ENCODE measurements at regions not wholly inside any gene's neighbourhood (a gene's known extent, or its start where the extent isn't known, plus 50 kb on each side); places are given as distances from the start of the nearest gene placed in this dataset.
"Not testable (repeated sequence)": the region's sequence is repeated elsewhere in the genome, so short reads cannot be mapped to it uniquely, and the experiment has no call there.

DNA sequence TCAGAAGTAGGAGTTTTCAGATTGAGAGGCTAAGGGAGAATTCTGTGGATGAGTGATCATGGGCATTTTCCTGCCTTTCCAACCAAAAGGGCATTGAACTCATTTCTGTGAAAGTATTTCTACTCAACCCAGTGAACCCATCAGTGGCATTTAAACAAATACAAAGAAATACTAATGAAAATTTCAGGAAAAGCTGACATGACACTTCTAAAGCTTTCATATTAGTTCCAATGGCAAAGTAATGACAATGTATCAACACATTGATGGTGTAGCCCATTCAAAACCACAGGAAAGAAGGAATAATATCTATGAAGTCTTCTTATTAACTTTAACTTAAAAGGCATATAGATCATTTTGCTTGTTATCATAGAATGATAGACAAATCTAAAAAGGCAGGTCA lies 183.5 kb upstream of the ANXA10 start:
- H3K4me2 ChIP-seq (ENCODE audit: low read length): no peak overlapping the region
- TF ChIP-seq EP300 (conservative IDR thresholded peaks at IDR 0.05; ENCODE audit: poor library complexity, severe bottlenecking) (no peak), MXI1 (conservative IDR thresholded peaks at IDR 0.05; ENCODE audit: poor library complexity, severe bottlenecking) (no peak), TAF1 (IDR thresholded peaks at IDR 0.05; ENCODE audit: low read depth) (no peak), SMC3 (conservative IDR thresholded peaks at IDR 0.05; ENCODE audit: poor library complexity) (no peak), POLR2AphosphoS5 (IDR thresholded peaks at IDR 0.05) (no peak), RAD21 (conservative IDR thresholded peaks at IDR 0.05) (no peak), EZH2 (IDR thresholded peaks at IDR 0.05; ENCODE audit: borderline replicate concordance, insufficient read depth, low read length, poor library complexity, severe bottlenecking) (no peak)
- TF ChIP-seq, protein P1, sequence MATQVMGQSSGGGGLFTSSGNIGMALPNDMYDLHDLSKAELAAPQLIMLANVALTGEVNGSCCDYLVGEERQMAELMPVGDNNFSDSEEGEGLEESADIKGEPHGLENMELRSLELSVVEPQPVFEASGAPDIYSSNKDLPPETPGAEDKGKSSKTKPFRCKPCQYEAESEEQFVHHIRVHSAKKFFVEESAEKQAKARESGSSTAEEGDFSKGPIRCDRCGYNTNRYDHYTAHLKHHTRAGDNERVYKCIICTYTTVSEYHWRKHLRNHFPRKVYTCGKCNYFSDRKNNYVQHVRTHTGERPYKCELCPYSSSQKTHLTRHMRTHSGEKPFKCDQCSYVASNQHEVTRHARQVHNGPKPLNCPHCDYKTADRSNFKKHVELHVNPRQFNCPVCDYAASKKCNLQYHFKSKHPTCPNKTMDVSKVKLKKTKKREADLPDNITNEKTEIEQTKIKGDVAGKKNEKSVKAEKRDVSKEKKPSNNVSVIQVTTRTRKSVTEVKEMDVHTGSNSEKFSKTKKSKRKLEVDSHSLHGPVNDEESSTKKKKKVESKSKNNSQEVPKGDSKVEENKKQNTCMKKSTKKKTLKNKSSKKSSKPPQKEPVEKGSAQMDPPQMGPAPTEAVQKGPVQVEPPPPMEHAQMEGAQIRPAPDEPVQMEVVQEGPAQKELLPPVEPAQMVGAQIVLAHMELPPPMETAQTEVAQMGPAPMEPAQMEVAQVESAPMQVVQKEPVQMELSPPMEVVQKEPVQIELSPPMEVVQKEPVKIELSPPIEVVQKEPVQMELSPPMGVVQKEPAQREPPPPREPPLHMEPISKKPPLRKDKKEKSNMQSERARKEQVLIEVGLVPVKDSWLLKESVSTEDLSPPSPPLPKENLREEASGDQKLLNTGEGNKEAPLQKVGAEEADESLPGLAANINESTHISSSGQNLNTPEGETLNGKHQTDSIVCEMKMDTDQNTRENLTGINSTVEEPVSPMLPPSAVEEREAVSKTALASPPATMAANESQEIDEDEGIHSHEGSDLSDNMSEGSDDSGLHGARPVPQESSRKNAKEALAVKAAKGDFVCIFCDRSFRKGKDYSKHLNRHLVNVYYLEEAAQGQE (IDR thresholded peaks at IDR 0.05; ENCODE audit: borderline replicate concordance): no peak

DNA sequence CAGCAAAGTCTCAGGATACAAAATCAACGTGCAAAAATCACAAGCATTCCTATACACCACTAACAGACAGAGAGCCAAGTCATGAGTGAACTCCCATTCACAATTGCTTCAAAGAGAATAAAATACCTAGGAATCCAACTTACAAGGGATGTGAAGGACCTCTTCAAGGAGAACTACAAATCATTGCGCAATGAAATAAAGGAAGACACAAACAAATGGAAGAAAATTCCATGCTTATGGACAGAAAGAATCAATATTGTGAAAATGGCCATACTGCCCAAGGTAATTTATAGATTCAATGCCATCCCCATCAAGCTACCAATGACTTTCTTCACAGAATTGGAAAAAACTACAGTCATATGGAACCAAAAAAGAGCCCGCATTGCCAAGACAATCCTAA lies 179.8 kb upstream of the ANXA10 start:
- H3K36me3 ChIP-seq (ENCODE audit: insufficient read depth, low read length); H3K79me2 ChIP-seq (replicated peaks; ENCODE audit: insufficient read depth, low read length); H3K27ac ChIP-seq (ENCODE audit: low read length); H3K4me3 ChIP-seq (ENCODE audit: low read length); H3K4me2 ChIP-seq (ENCODE audit: low read length); H3K9ac ChIP-seq (ENCODE audit: low read length); H3K9me2 ChIP-seq (ENCODE audit: insufficient read depth, low read length); H3K9me3 ChIP-seq (ENCODE audit: low read length); H2AFZ ChIP-seq (ENCODE audit: low read depth, low read length); H4K20me1 ChIP-seq (ENCODE audit: insufficient read depth); H3K27me3 ChIP-seq (ENCODE audit: insufficient read depth, low read depth, low read length); H3F3A ChIP-seq (ENCODE audit: insufficient read depth, low read length, poor library complexity, severe bottlenecking): not testable (repeated sequence)

More for the DNA sequence above, 183.5 kb upstream of the ANXA10 start:
- Histone ChIP-seq H3K36me3 (ENCODE audit: insufficient read depth, low read length) (no peaks in the 10 kb centered on the region), H3K4me3 (ENCODE audit: low read length) (no peak overlapping the region), H2AFZ (ENCODE audit: low read depth, low read length) (no peak overlapping the region), H3K9me3 (ENCODE audit: low read length) (no peaks in the 10 kb centered on the region), H3K9me2 (ENCODE audit: insufficient read depth, low read length) (peaks cover 3% of the 10 kb centered on the region), H3F3A (ENCODE audit: insufficient read depth, low read length, poor library complexity, severe bottlenecking) (no peaks in the 10 kb centered on the region), H3K27ac (ENCODE audit: low read length) (no peak overlapping the region), H3K27me3 (ENCODE audit: insufficient read depth, low read depth, low read length) (no peaks in the 10 kb centered on the region), H3K9ac (ENCODE audit: low read length) (no peak overlapping the region), H3K79me2 (replicated peaks; ENCODE audit: insufficient read depth, low read length) (no peaks in the 10 kb centered on the region), H4K20me1 (ENCODE audit: insufficient read depth) (no peaks in the 10 kb centered on the region)

DNA sequence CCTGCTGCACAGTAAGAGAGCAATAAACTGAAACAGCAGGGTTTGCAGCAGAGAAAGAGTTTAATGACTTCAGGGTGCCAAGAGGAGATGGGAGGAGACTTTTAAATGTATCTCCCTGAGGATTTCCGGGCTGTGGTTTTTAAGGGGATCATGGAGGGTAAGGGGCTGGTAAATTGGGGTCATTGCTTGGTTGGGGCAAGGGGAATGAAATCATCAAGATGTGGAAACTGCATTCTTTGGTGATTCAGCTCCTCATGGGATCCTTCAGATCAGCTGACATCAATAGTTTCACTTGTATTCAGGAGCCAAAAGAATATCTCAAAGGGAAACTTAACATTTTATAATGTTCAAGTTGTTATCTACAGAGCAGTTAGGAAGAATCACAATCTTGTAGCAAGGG lies 174.3 kb upstream of the ANXA10 start:
- H3K27ac ChIP-seq (ENCODE audit: low read length): no peak overlapping the region
- H3K9ac ChIP-seq (ENCODE audit: low read length): no peak overlapping the region
- H3K9me2 ChIP-seq (ENCODE audit: insufficient read depth, low read length): no peaks in the 10 kb centered on the region
- no peaks in the 10 kb centered on the region for H3K9me3 ChIP-seq (ENCODE audit: low read length)
- no peaks in the 10 kb centered on the region for H3K36me3 ChIP-seq (ENCODE audit: insufficient read depth, low read length)
- H3K27me3 ChIP-seq (ENCODE audit: insufficient read depth, low read depth, low read length): no peaks in the 10 kb centered on the region
- H2AFZ ChIP-seq (ENCODE audit: low read depth, low read length): no peak overlapping the region
- no peak overlapping the region for H3K4me3 ChIP-seq (ENCODE audit: low read length)
- no peak overlapping the region for H3K4me2 ChIP-seq (ENCODE audit: low read length)
- H4K20me1 ChIP-seq (ENCODE audit: insufficient read depth): no peaks in the 10 kb centered on the region
- TF ChIP-seq, protein P1 (IDR thresholded peaks at IDR 0.05; ENCODE audit: borderline replicate concordance): no peak
- TF ChIP-seq SMC3 (conservative IDR thresholded peaks at IDR 0.05; ENCODE audit: poor library complexity) (no peak), MXI1 (conservative IDR thresholded peaks at IDR 0.05; ENCODE audit: poor library complexity, severe bottlenecking) (no peak), TAF1 (IDR thresholded peaks at IDR 0.05; ENCODE audit: low read depth) (no peak)
- TF ChIP-seq, protein P2, sequence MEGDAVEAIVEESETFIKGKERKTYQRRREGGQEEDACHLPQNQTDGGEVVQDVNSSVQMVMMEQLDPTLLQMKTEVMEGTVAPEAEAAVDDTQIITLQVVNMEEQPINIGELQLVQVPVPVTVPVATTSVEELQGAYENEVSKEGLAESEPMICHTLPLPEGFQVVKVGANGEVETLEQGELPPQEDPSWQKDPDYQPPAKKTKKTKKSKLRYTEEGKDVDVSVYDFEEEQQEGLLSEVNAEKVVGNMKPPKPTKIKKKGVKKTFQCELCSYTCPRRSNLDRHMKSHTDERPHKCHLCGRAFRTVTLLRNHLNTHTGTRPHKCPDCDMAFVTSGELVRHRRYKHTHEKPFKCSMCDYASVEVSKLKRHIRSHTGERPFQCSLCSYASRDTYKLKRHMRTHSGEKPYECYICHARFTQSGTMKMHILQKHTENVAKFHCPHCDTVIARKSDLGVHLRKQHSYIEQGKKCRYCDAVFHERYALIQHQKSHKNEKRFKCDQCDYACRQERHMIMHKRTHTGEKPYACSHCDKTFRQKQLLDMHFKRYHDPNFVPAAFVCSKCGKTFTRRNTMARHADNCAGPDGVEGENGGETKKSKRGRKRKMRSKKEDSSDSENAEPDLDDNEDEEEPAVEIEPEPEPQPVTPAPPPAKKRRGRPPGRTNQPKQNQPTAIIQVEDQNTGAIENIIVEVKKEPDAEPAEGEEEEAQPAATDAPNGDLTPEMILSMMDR (IDR thresholded peaks at IDR 0.05; ENCODE audit: poor library complexity, severe bottlenecking): no peak
- H3K79me2 ChIP-seq (replicated peaks; ENCODE audit: insufficient read depth, low read length): no peaks in the 10 kb centered on the region
- no peaks in the 10 kb centered on the region for H3F3A ChIP-seq (ENCODE audit: insufficient read depth, low read length, poor library complexity, severe bottlenecking)

All from neural cell (in vitro differentiated cells).